NCI-H1436 treated with DMSO at 0.1 percent for 48 hours (cell line): ENCODE measurements at regions not wholly inside any gene's neighbourhood (a gene's known extent, or its start where the extent isn't known, plus 50 kb on each side); places are given as distances from the start of the nearest gene placed in this dataset.

ENCODE experiments used
- DNase-seq: peaks from one replicate; lab custom pipeline; 2025; lab: John Stamatoyannopoulos, UW

GRCh38 chr1:62370594-62370993, 51.4 kb upstream of the KANK4 start:
- no peak for DNase-seq

GRCh38 chr1:62371375-62371774, 52.1 kb upstream of the KANK4 start:
- no peak for DNase-seq

GRCh38 chr1:62373221-62373620, 54.0 kb upstream of the KANK4 start:
- no peak for DNase-seq

GRCh38 chr1:62377043-62377562, 57.9 kb upstream of the KANK4 start:
- DNase-seq, result no peak

GRCh38 chr1:62380181-62380580, 56.7 kb upstream of the USP1 start:
- DNase-seq, result no peak

DNA sequence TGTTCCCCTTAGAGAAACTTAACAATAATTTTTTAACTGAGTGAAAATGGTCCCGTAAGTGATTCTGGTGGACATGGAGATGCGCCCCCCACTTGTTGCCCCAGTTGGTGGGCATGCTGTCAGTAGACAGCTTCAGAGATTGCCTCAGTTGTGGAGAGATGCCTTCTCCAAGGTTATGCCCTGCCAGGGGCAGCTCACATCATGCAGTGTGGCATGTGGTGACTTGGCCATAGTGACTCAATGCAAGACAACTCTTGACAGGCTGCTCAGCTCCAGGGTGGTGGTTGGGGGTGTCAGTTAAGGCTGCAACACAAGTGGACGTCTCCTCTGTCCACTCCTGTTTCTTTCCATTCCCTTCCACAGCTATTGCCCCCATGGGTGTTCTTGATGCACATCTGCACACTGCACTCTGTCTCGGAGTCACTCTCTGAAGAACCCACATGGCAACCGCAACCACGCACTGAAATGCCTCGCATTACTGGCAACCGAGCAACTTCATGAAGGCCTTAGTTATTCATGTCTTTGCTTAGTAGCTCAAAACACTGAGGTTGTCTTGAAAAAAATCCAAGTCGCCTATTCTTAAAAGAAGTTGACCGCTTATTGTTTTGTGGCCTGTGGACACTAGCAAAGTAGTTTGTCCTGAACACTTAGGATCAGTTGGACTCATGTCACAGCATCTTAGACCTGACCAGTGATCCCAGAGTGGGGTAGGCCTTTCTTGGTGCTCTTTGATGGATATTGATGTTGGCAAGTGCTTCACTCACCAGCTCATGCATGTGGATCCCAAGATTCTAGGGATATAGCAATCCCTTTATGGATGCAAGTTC, 54.8 kb upstream of the USP1 start:
- DNase-seq, result no peak

GRCh38 chr1:62382658-62382955, 54.2 kb upstream of the USP1 start:
- no peak for DNase-seq

- DNase-seq, result peak; percentile 51
Observed at GRCh38 chr1:62384276-62385005, 52.4 kb upstream of the USP1 start.

GRCh38 chr1:62385923-62386322, 50.9 kb upstream of the USP1 start:
- no peak for DNase-seq

DNA sequence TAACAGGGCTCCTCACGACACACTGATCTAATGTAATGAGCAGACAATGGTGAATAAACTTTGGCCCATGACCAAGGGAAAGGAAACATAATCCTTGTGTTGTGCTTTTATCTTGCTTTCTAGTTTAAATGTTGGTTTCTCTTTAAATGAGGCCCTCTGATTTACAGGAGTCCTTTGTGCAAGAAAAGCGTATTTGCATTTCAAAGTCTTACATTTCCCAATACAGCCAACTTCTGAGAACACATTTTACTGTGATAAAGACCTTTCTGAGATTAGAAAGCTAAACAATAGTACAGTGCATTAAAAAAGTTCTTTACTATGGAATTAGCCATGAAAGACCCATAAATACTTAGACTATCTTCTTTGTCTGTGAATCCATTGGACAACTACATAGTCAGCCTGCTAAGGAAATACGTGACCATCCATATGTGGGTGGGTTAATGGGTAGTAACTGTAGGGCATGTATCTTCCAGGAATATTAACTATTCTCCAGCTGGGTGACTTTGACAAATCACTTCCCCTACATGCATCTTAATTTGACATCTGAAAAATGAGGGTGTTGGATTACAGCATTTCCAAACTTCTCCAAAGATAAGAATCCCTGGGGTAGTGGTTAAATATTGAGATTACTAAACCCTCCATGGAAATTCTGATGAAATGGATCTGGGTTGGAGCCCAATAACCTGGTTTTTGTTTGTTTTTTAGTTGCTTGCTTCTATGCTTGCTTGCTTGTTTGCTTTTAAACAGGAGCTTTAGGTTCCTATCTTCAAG, 50.3 kb upstream of the USP1 start:
- DNase-seq, result no peak
